H1 (cell line): ENCODE measurements at regions not wholly inside any gene's neighbourhood (a gene's known extent, or its start where the extent isn't known, plus 50 kb on each side); places are given as distances from the start of the nearest gene placed in this dataset.

Source experiments
- CTCF ChIA-PET: fragments of 300-600 bp; sonication (Branson Sonifier 250); formaldehyde crosslinking; loops from one replicate; lab custom pipeline; 2021; ENCODE audit not compliant: partially characterized antibody; lab: Charles Lee
- POLR2A ChIA-PET: fragments of 300-600 bp; sonication (Branson Sonifier 250); formaldehyde crosslinking; loops from one replicate; lab custom pipeline; 2021; ENCODE audit warnings: inconsistent platforms; ENCODE audit not compliant: partially characterized antibody; lab: Charles Lee
- DNase-seq, 2 experiments: peaks; one replicate each; pipeline versions ENCODE4 v3.0.0 to v3.0.0-alpha.2; 2010 to 2022; ENCODE audit warnings: low spot score in 2 of 2, low read depth in 1 of 2, mixed read lengths in 1 of 2
- FAIRE-seq: peaks from 2 replicates; lab custom pipeline; 2011; peaks lifted over from hg19 to GRCh38; lab: Jason Lieb, UNC
- H2AFZ ChIP-seq: 2 replicates; pipeline ENCODE4 v1.8.1; 2012; ENCODE audit warnings: low read length, inconsistent platforms
- H2AK5ac ChIP-seq: 2 replicates; pipeline ENCODE4 v1.6.1; 2013; ENCODE audit warnings: low read depth, low read length
- H2BK120ac ChIP-seq: replicated peaks from 2 replicates; pipeline ENCODE3; 2013; ENCODE audit warnings: low read depth, low read length, inconsistent platforms
- H2BK12ac ChIP-seq: 2 replicates; pipeline ENCODE4 v1.6.1; 2013; ENCODE audit warnings: low read depth, low read length
- H2BK15ac ChIP-seq: 2 replicates; pipeline ENCODE4 v1.6.1; 2013; ENCODE audit warnings: low read length
- H2BK20ac ChIP-seq: 2 replicates; pipeline ENCODE4 v1.6.1; 2013; ENCODE audit warnings: low read length
- H2BK5ac ChIP-seq: 2 replicates; pipeline ENCODE4 v1.6.1; 2013; ENCODE audit warnings: low read depth, low read length
- H3K14ac ChIP-seq: 2 replicates; pipeline ENCODE4 v1.6.1; 2013; ENCODE audit warnings: inconsistent platforms; ENCODE audit not compliant: insufficient read length
- H3K18ac ChIP-seq: 2 replicates; pipeline ENCODE4 v1.6.1; 2013; ENCODE audit warnings: low read length; ENCODE audit errors: extremely low read depth
- H3K23ac ChIP-seq: 2 replicates; pipeline ENCODE4 v1.6.1; 2013; ENCODE audit warnings: inconsistent platforms; ENCODE audit not compliant: insufficient read length
- H3K23me2 ChIP-seq: 2 replicates; pipeline ENCODE4 v1.6.1; 2013; ENCODE audit warnings: low read depth, low read length
- H3K27ac ChIP-seq: 2 replicates; pipeline ENCODE4 v1.6.1; 2011; ENCODE audit warnings: low read depth, low read length, inconsistent platforms
- H3K27me3 ChIP-seq, 4 experiments: replicated peaks in 1 of 4; 1 replicate in 1 of 4; 2 replicates in 3 of 4; pipeline versions ENCODE4 v1.6.1 to v1.8.1; 2011 to 2013; ENCODE audit warnings: low read length in 3 of 4, mild to moderate bottlenecking in 3 of 4, inconsistent platforms in 2 of 4, mixed read lengths in 2 of 4, moderate library complexity in 1 of 4; ENCODE audit not compliant: control insufficient read depth in 3 of 4, insufficient read depth in 3 of 4; ENCODE audit errors: extremely low read depth in 1 of 4
- H3K36me3 ChIP-seq, 4 experiments: 2 replicates each; pipeline versions ENCODE4 v1.6.1 to v1.8.1; 2011 to 2013; ENCODE audit warnings: mild to moderate bottlenecking in 4 of 4, low read length in 3 of 4, moderate library complexity in 2 of 4, control low read depth in 1 of 4, inconsistent platforms in 1 of 4; ENCODE audit not compliant: insufficient read depth in 4 of 4, control insufficient read depth in 2 of 4
- H3K4ac ChIP-seq: replicated peaks from 2 replicates; pipeline ENCODE3; 2013; ENCODE audit warnings: low read length, low read depth, mixed read lengths, inconsistent platforms; ENCODE audit not compliant: insufficient read length
- H3K4me1 ChIP-seq, 4 experiments: replicated peaks in 1 of 4; 1 replicate in 1 of 4; 2 replicates in 3 of 4; pipeline versions ENCODE4 v1.6.1 to v1.8.1; 2011 to 2013; ENCODE audit warnings: low read length in 3 of 4, inconsistent platforms in 2 of 4, mixed read lengths in 1 of 4; ENCODE audit not compliant: insufficient read depth in 4 of 4, control insufficient read depth in 3 of 4
- H3K4me2 ChIP-seq, 2 experiments: 2 replicates each; pipeline versions ENCODE4 v1.6.1 to v1.8.1; 2011 to 2013; ENCODE audit warnings: low read depth in 2 of 2, low read length in 2 of 2, control low read depth in 1 of 2, inconsistent platforms in 1 of 2, mild to moderate bottlenecking in 1 of 2; ENCODE audit not compliant: insufficient read depth in 1 of 2
- H3K4me3 ChIP-seq, 4 experiments: fragments of 200-600, 300-600 bp in 1 of 4; sonication (generic), shearing (Covaris generic), sonication (Bioruptor Twin) in 1 of 4; 2 replicates each; pipeline versions ENCODE4 v1.5.1 to v1.8.1; 2011 to 2016; ENCODE audit warnings: low read length in 4 of 4, low read depth in 3 of 4, control low read depth in 2 of 4, inconsistent platforms in 2 of 4, mild to moderate bottlenecking in 2 of 4, mixed read lengths in 1 of 4, moderate library complexity in 1 of 4; ENCODE audit not compliant: insufficient read depth in 2 of 4; ENCODE audit errors: extremely low read depth in 1 of 4
- H3K56ac ChIP-seq: replicated peaks from 2 replicates; pipeline ENCODE3; 2013; ENCODE audit warnings: low read depth, mild to moderate bottlenecking, mixed read lengths, low read length, inconsistent platforms; ENCODE audit not compliant: insufficient read length
- H3K79me1 ChIP-seq: 2 replicates; pipeline ENCODE4 v1.6.1; 2013; ENCODE audit warnings: low read depth, low read length, control low read depth
- H3K79me2 ChIP-seq, 2 experiments: 2 replicates each; pipeline versions ENCODE4 v1.6.1 to v1.8.1; 2012 to 2013; ENCODE audit warnings: low read length in 2 of 2, mild to moderate bottlenecking in 2 of 2, inconsistent platforms in 1 of 2; ENCODE audit not compliant: insufficient read depth in 2 of 2, control insufficient read depth in 1 of 2
- H3K9ac ChIP-seq, 4 experiments: replicated peaks in 1 of 4; 1 replicate in 1 of 4; 2 replicates in 3 of 4; pipeline versions ENCODE4 v1.6.1 to v1.8.1; 2011 to 2013; ENCODE audit warnings: low read depth in 3 of 4, low read length in 3 of 4, control low read depth in 2 of 4, mild to moderate bottlenecking in 2 of 4, moderate library complexity in 2 of 4, inconsistent platforms in 1 of 4; ENCODE audit errors: extremely low read depth in 1 of 4
- H3K9me3 ChIP-seq, 2 experiments: 2 replicates each; pipeline versions ENCODE4 v1.6.1 to v1.8.1; 2012 to 2013; ENCODE audit warnings: mild to moderate bottlenecking in 2 of 2, moderate library complexity in 2 of 2, control low read depth in 1 of 2, inconsistent platforms in 1 of 2, low read depth in 1 of 2, low read length in 1 of 2, mixed read lengths in 1 of 2; ENCODE audit not compliant: insufficient read depth in 2 of 2
- H4K20me1 ChIP-seq, 2 experiments: replicated peaks in 1 of 2; 2 replicates each; pipeline versions ENCODE3 to v1.8.1; 2011 to 2013; ENCODE audit warnings: inconsistent platforms in 2 of 2, low read length in 2 of 2, mild to moderate bottlenecking in 1 of 2; ENCODE audit not compliant: insufficient read depth in 2 of 2, control insufficient read depth in 1 of 2
- H4K5ac ChIP-seq: 2 replicates; pipeline ENCODE4 v1.6.1; 2013; ENCODE audit warnings: low read length, low read depth, mixed read lengths, inconsistent platforms; ENCODE audit not compliant: insufficient read length
- H4K8ac ChIP-seq: 2 replicates; pipeline ENCODE4 v1.8.0; 2013; ENCODE audit warnings: mild to moderate bottlenecking, moderate library complexity, low read length, inconsistent platforms; ENCODE audit not compliant: insufficient read depth; ENCODE audit errors: extremely low read depth
- H4K91ac ChIP-seq: replicated peaks from 2 replicates; pipeline ENCODE3; 2013; ENCODE audit warnings: low read length, mixed read lengths, inconsistent platforms; ENCODE audit not compliant: insufficient read length
- CREB1 ChIP-seq: IDR thresholded peaks from 2 replicates; pipeline ENCODE4 v1.6.1; 2012; ENCODE audit warnings: inconsistent platforms
- GTF2F1 ChIP-seq: IDR thresholded peaks from 2 replicates; pipeline ENCODE4 v1.6.1; 2012; ENCODE audit warnings: low read depth, low read length, improper control_type of control experiment, borderline replicate concordance
- JUN ChIP-seq: IDR thresholded peaks from 2 replicates; pipeline ENCODE4 v1.6.1; 2011; ENCODE audit warnings: low read depth, mild to moderate bottlenecking, improper control_type of control experiment, low read length
- JUND ChIP-seq: IDR thresholded peaks from 2 replicates; pipeline ENCODE4 v1.6.1; 2011; ENCODE audit warnings: mild to moderate bottlenecking, improper control_type of control experiment, low read length
- KDM5A ChIP-seq: fragments of 200-600 bp; IDR thresholded peaks from 2 replicates; pipeline ENCODE4 v1.7.1; 2012; ENCODE audit warnings: mild to moderate bottlenecking, low read length, inconsistent platforms, mixed read lengths
- MAFK ChIP-seq: IDR thresholded peaks from 2 replicates; pipeline ENCODE4 v1.6.1; 2012; ENCODE audit warnings: low read depth, mild to moderate bottlenecking, improper control_type of control experiment, low read length
- NANOG ChIP-seq: IDR thresholded peaks from 2 replicates; pipeline ENCODE4 v1.6.1; 2011; ENCODE audit warnings: low read length, low read depth, mild to moderate bottlenecking, inconsistent platforms; ENCODE audit not compliant: insufficient read depth, poor library complexity, severe bottlenecking
- POLR2AphosphoS5 ChIP-seq: IDR thresholded peaks from 2 replicates; pipeline ENCODE4 v1.6.1; 2011; ENCODE audit warnings: low read depth, low read length
- RNF2 ChIP-seq: fragments of 200-900, 300-1000 bp; sonication (generic); IDR thresholded peaks from 2 replicates; pipeline ENCODE4 v1.7.1; 2016; ENCODE audit warnings: borderline replicate concordance, low read depth, mild to moderate bottlenecking, antibody characterized with exemption, low read length; ENCODE audit not compliant: poor library complexity, severe bottlenecking; ENCODE audit errors: missing control alignments
- SP4 ChIP-seq: IDR thresholded peaks from 2 replicates; pipeline ENCODE4 v1.6.1; 2012; ENCODE audit warnings: low read length, inconsistent platforms
- SRF ChIP-seq: IDR thresholded peaks from 2 replicates; pipeline ENCODE4 v1.6.1; 2011; ENCODE audit warnings: mild to moderate bottlenecking, low read depth, low read length, moderate library complexity
- WGBS, 2 experiments: shearing (Covaris generic) in 1 of 2; methylation state at CpG; one replicate each; pipeline versions ENCODE4 v1.1.6 to v1.1.7; 2013 to 2015; ENCODE audit warnings: low lambda C conversion rate in 2 of 2, mixed read lengths in 2 of 2, inconsistent platforms in 1 of 2, low coverage in 1 of 2, missing lambda C conversion rate in 1 of 2; ENCODE audit not compliant: insufficient replicate concordance in 2 of 2, insufficient coverage in 1 of 2, insufficient read length in 1 of 2; ENCODE audit errors: extremely low coverage in 1 of 2, missing lambda C conversion rate in 1 of 2; 5-methylcytosine and 5-hydroxymethylcytosine counted together
- TF ChIP-seq, protein P1 (sequence below): IDR thresholded peaks from 2 replicates; pipeline ENCODE4 v1.6.1; 2011; ENCODE audit warnings: low read length, improper control_type of control experiment
- TF ChIP-seq, protein P2 (sequence below): IDR thresholded peaks from 2 replicates; pipeline ENCODE4 v1.6.1; 2012; ENCODE audit warnings: inconsistent platforms

DNA sequence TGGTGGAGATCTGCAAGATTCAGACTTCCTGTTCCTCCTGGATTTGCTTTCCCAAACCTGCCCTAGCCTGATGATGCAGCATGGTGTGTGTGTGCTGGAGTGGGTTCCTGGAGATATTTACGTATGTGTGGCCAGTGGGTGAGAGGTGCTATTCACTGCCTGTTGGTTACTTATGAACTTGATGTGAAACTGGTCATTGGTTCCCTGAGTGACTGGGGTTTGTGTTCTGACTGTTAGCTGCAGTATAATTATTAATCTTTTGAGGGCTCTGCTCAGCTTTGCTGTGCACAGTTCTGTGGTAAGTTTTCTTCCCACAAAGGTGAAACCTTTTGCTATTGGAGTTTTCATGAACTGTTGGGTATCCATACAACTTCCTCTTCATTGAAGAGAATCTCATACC is 541.8 kb upstream of the FBXO33 start:
- Histone ChIP-seq H3K36me3 (no peaks in the 10 kb centered on the region), H3K79me2 (no peaks in the 10 kb centered on the region)
- TF ChIP-seq JUND: no peak
- no peak for TF ChIP-seq CREB1
- TF ChIP-seq GTF2F1: no peak
- TF ChIP-seq NANOG: no peak
- no peak for TF ChIP-seq JUN
- TF ChIP-seq, protein P1, sequence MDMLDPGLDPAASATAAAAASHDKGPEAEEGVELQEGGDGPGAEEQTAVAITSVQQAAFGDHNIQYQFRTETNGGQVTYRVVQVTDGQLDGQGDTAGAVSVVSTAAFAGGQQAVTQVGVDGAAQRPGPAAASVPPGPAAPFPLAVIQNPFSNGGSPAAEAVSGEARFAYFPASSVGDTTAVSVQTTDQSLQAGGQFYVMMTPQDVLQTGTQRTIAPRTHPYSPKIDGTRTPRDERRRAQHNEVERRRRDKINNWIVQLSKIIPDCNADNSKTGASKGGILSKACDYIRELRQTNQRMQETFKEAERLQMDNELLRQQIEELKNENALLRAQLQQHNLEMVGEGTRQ: no peak
- no peak for TF ChIP-seq SP4
- TF ChIP-seq RNF2: no peak
- TF ChIP-seq, protein P2, sequence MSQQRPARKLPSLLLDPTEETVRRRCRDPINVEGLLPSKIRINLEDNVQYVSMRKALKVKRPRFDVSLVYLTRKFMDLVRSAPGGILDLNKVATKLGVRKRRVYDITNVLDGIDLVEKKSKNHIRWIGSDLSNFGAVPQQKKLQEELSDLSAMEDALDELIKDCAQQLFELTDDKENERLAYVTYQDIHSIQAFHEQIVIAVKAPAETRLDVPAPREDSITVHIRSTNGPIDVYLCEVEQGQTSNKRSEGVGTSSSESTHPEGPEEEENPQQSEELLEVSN: no peak
- TF ChIP-seq MAFK: no peak
- TF ChIP-seq SRF: no peak
- no peak for TF ChIP-seq POLR2AphosphoS5
- no peak for TF ChIP-seq KDM5A

More for the DNA sequence above, 541.8 kb upstream of the FBXO33 start:
- Histone ChIP-seq H3K23ac (no peak overlapping the region), H4K8ac (no peak overlapping the region), H3K9ac (no peak overlapping the region), H3K4me3 (no peak overlapping the region), H4K5ac (no peak overlapping the region), H3K14ac (no peak overlapping the region), H3K4me2 (no peak overlapping the region), H4K20me1 (no peaks in the 10 kb centered on the region), H3K27me3 (no peaks in the 10 kb centered on the region), H2BK12ac (no peak overlapping the region), H3K79me1 (no peaks in the 10 kb centered on the region), H3K27ac (no peak overlapping the region), H3K23me2 (no peaks in the 10 kb centered on the region), H2BK15ac (no peak overlapping the region), H4K91ac (no peak overlapping the region), H3K4ac (no peak overlapping the region), H2BK20ac (no peak overlapping the region), H3K18ac (no peak overlapping the region), H3K9me3 (no peaks in the 10 kb centered on the region), H2AK5ac (no peak overlapping the region), H2BK120ac (no peak overlapping the region), H3K4me1 (no peaks in the 10 kb centered on the region), H2AFZ (no peak overlapping the region), H2BK5ac (no peak overlapping the region), H3K56ac (no peak overlapping the region)
- no peak for FAIRE-seq
- CTCF ChIA-PET: no interaction called here
- POLR2A ChIA-PET: interaction anchor here (0.6 kb wide), 1 partner anchor 1655 kb away, joined by 3 read pairs; no protein-coding TSS in a partner anchor
- 88% methylated on average over 1 of the region's 1 CpG; no CpG with 5 or more reads in 1 of the 2 experiments for WGBS, 2 experiments
- DNase-seq: no peak
